K562 (cell line): ENCODE measurements at regions not wholly inside any gene's neighbourhood (a gene's known extent, or its start where the extent isn't known, plus 50 kb on each side); places are given as distances from the start of the nearest gene placed in this dataset.

Source experiments
- ATAC-seq: fragments of 200-7000 bp; cut with Tn5 transposase; 3 replicates; pipeline ENCODE4 v1.9.1; 2020; ENCODE audit warnings: moderate library complexity
- BruUV-seq: library from RNA; stranded (reverse); fragments of 400-500 nt; replicated peaks from 2 replicates; lab custom pipeline; 2021; lab: Mats Ljungman, UMichigan
- CTCF ChIA-PET: fragments of 300-600 bp; formaldehyde crosslinking; extraction: SDS; loops from one replicate; lab custom pipeline; 2021; ENCODE audit warnings: low intra/inter-chr PET ratio; lab: Yijun Ruan, JAX
- POLR2A ChIA-PET: fragments of 300-600, 350-650 bp; sonication (Branson Sonifier 250); formaldehyde crosslinking; extraction: SDS; loops from one replicate; lab custom pipeline; 2021; ENCODE audit warnings: antibody characterized with exemption, inconsistent platforms; lab: Yijun Ruan, JAX
- DNase-seq, 4 experiments: peaks; one replicate each; pipeline versions ENCODE4 v3.0.0 to v3.0.0-alpha.2; 2011 to 2018; ENCODE audit warnings: low spot score in 3 of 4, mixed read lengths in 3 of 4; ENCODE audit errors: extremely low read depth in 1 of 4
- FAIRE-seq: peaks from 2 replicates; lab custom pipeline; 2011; peaks lifted over from hg19 to GRCh38; lab: Jason Lieb, UNC
- H2AFZ ChIP-seq: 2 replicates; pipeline ENCODE4 v1.6.0; 2011; ENCODE audit warnings: low read depth, low read length, control low read depth, inconsistent platforms
- H3K27ac ChIP-seq: fragments of 200-600 bp; 3 replicates; pipeline ENCODE4 v1.8.0; 2011; ENCODE audit warnings: low read depth, mild to moderate bottlenecking, control low read depth, inconsistent platforms, low read length, moderate library complexity, mixed read lengths; ENCODE audit errors: extremely low read depth
- H3K27me3 ChIP-seq, 2 experiments: fragments of 300-600 bp in 1 of 2; 2 replicates in 1 of 2; 3 replicates in 1 of 2; pipeline versions ENCODE4 v1.6.0 to v1.8.0; 2011; ENCODE audit warnings: inconsistent platforms in 2 of 2, low read length in 2 of 2, mild to moderate bottlenecking in 1 of 2, mixed read lengths in 1 of 2, moderate library complexity in 1 of 2; ENCODE audit not compliant: control insufficient read depth in 2 of 2, insufficient read depth in 2 of 2
- H3K36me3 ChIP-seq: fragments of 300-600 bp; 3 replicates; pipeline ENCODE4 v1.8.0; 2011; ENCODE audit warnings: mild to moderate bottlenecking, low read length, inconsistent platforms; ENCODE audit not compliant: control insufficient read depth, insufficient read depth
- H3K4me1 ChIP-seq, 2 experiments: fragments of 200-600 bp in 1 of 2; replicated peaks in 1 of 2; 2 replicates in 1 of 2; 3 replicates in 1 of 2; pipeline versions ENCODE4 v1.5.1 to v1.8.0; 2011; ENCODE audit warnings: inconsistent platforms in 2 of 2, low read length in 2 of 2, mild to moderate bottlenecking in 1 of 2, mixed read lengths in 1 of 2, moderate library complexity in 1 of 2; ENCODE audit not compliant: control insufficient read depth in 2 of 2, insufficient read depth in 2 of 2
- H3K4me2 ChIP-seq: 2 replicates; pipeline ENCODE4 v1.6.1; 2011; ENCODE audit warnings: low read length, control low read depth, inconsistent platforms, mixed read lengths; ENCODE audit not compliant: insufficient read depth
- H3K4me3 ChIP-seq: fragments of 200-600 bp; sonication (generic), shearing (Covaris generic); 2 replicates; pipeline ENCODE4 v1.5.1; 2016; ENCODE audit warnings: control low read depth, inconsistent platforms
- H3K79me2 ChIP-seq: fragments of 200-600 bp; 3 replicates; pipeline ENCODE4 v1.8.0; 2011; ENCODE audit warnings: low read length, inconsistent platforms; ENCODE audit not compliant: control insufficient read depth, insufficient read depth
- H3K9ac ChIP-seq, 2 experiments: 2 replicates each; pipeline versions ENCODE4 v1.6.0 to v1.6.1; 2011; ENCODE audit warnings: low read depth in 2 of 2, low read length in 2 of 2, control low read depth in 1 of 2, inconsistent platforms in 1 of 2, mild to moderate bottlenecking in 1 of 2, mixed read lengths in 1 of 2; ENCODE audit not compliant: insufficient read depth in 1 of 2
- H3K9me1 ChIP-seq: one replicate; pipeline ENCODE4 v1.6.0; 2011; ENCODE audit warnings: inconsistent platforms, mild to moderate bottlenecking, low read length, moderate library complexity; ENCODE audit not compliant: control insufficient read depth, insufficient read depth
- H3K9me3 ChIP-seq: replicated peaks from 2 replicates; pipeline ENCODE4 v1.5.1; 2011; ENCODE audit warnings: low read depth, low read length, inconsistent platforms; ENCODE audit not compliant: control insufficient read depth, insufficient read depth
- H4K20me1 ChIP-seq: replicated peaks from 2 replicates; pipeline ENCODE4 v1.6.1; 2011; ENCODE audit warnings: low read length, inconsistent platforms, mixed read lengths; ENCODE audit not compliant: control insufficient read depth, insufficient read depth
- ARHGAP35 ChIP-seq: fragments of 450-650 bp; IDR thresholded peaks from 2 replicates; pipeline ENCODE4 v1.6.1; 2018; ENCODE audit not compliant: partially characterized antibody
- E2F6 ChIP-seq, 2 experiments: IDR thresholded peaks; 2 replicates each; pipeline ENCODE4 v1.6.1; 2011; ENCODE audit warnings: borderline replicate concordance in 1 of 2, control low read depth in 1 of 2, low read depth in 1 of 2, low read length in 1 of 2, mild to moderate bottlenecking in 1 of 2, mixed read lengths in 1 of 2, moderate library complexity in 1 of 2; ENCODE audit not compliant: insufficient read depth in 1 of 2, insufficient read length in 1 of 2, poor library complexity in 1 of 2, severe bottlenecking in 1 of 2; ENCODE audit errors: extremely low read depth in 1 of 2
- FOXJ2 ChIP-seq: fragments of 200-800 bp; sonication (Bioruptor generic); IDR thresholded peaks from 2 replicates; pipeline ENCODE4 v1.6.1; 2016; ENCODE audit warnings: missing genetic modification characterization, missing compliant biosample characterization
- HDAC8 ChIP-seq: fragments of 450-650 bp; IDR thresholded peaks from 2 replicates; pipeline ENCODE4 v1.6.1; 2016; ENCODE audit warnings: mild to moderate bottlenecking, missing genetic modification characterization, moderate library complexity, missing compliant biosample characterization
- NCOA6 ChIP-seq: fragments of 450-650 bp; IDR thresholded peaks from 2 replicates; pipeline ENCODE4 v1.6.1; 2017; ENCODE audit warnings: mild to moderate bottlenecking
- TAF7 ChIP-seq: fragments of 450-650 bp; IDR thresholded peaks from 2 replicates; pipeline ENCODE4 v1.6.1; 2016; ENCODE audit warnings: missing genetic modification characterization, missing compliant biosample characterization
- TCF7 ChIP-seq: sonication (generic); IDR thresholded peaks from 2 replicates; pipeline ENCODE4 v1.6.1; 2016; ENCODE audit warnings: antibody characterized with exemption, borderline replicate concordance
- ZBTB5 ChIP-seq: fragments of 450-650 bp; IDR thresholded peaks from 2 replicates; pipeline ENCODE4 v1.6.1; 2017; ENCODE audit warnings: antibody characterized with exemption
- ZFX ChIP-seq: sonication (generic); formaldehyde crosslinking; IDR thresholded peaks from 2 replicates; pipeline ENCODE4 v1.8.0; 2022; ENCODE audit warnings: mild to moderate bottlenecking, missing genetic modification reagents, moderate library complexity
- ZNF140 ChIP-seq: fragments of 250-450 bp; sonication (Bioruptor Pico); IDR thresholded peaks from 2 replicates; pipeline ENCODE4 v1.8.0; 2021; ENCODE audit warnings: moderate library complexity, mild to moderate bottlenecking, inconsistent platforms
- ZNF232 ChIP-seq: sonication (generic); formaldehyde crosslinking; IDR thresholded peaks from 2 replicates; pipeline ENCODE4 v1.8.0; 2022; ENCODE audit warnings: mild to moderate bottlenecking, missing genetic modification reagents
- ZNF277 ChIP-seq: fragments of 250-450 bp; sonication (Bioruptor Pico); IDR thresholded peaks from 2 replicates; pipeline ENCODE4 v1.8.0; 2022; ENCODE audit warnings: inconsistent platforms, mild to moderate bottlenecking, moderate library complexity, borderline replicate concordance
- ZNF398 ChIP-seq: fragments of 250-450 bp; sonication (Bioruptor Pico); IDR thresholded peaks from 2 replicates; pipeline ENCODE4 v1.8.0; 2021; ENCODE audit warnings: moderate library complexity, mild to moderate bottlenecking, inconsistent platforms
- ZNF551 ChIP-seq: fragments of 250-450 bp; sonication (Bioruptor Pico); IDR thresholded peaks from 2 replicates; pipeline ENCODE4 v1.5.0; 2021; ENCODE audit warnings: mild to moderate bottlenecking, moderate library complexity
- ZZZ3 ChIP-seq: fragments of 450-650 bp; IDR thresholded peaks from 2 replicates; pipeline ENCODE4 v1.6.1; 2016; ENCODE audit warnings: antibody characterized with exemption, mild to moderate bottlenecking, moderate library complexity
- WGBS: fragments of 100-300 bp; shearing (Covaris generic); methylation state at CpG from one replicate; pipeline ENCODE4 v1.1.6; 2016; ENCODE audit warnings: low coverage, mixed read lengths; ENCODE audit not compliant: insufficient coverage; ENCODE audit errors: missing lambda C conversion rate; 5-methylcytosine and 5-hydroxymethylcytosine counted together
- in situ Hi-C: fragments of 300-500 bp; cut with MboI; formaldehyde crosslinking; loops from 4 replicates; pipeline ENCODE4 v1.15.0; 2018; ENCODE audit warnings: inconsistent platforms, mixed read lengths
- intact Hi-C: fragments of 100-400 bp; cut with micrococcal nuclease; formaldehyde crosslinking; loops from 2 replicates; pipeline ENCODE4 v1.14.2; 2022

- no peak for TF ChIP-seq ZFX (CRISPR knock-in tag)
- TF ChIP-seq ZNF398 (CRISPR knock-in tag) = no peak
These were observed 236.0 kb upstream of the DIO3 start (continued) for GRCh38 chr14:101325319-101325718.

- Histone ChIP-seq H3K9me3 (no peaks in the 10 kb centered on the region), H2AFZ (no peak overlapping the region), H3K4me1 (no peaks in the 10 kb centered on the region), H3K27me3 (peaks cover 6 to 36% of the 10 kb centered on the region in 2 experiments; a peak in 4 of 5 replicates), H3K9ac (no peak overlapping the region), H4K20me1 (no peaks in the 10 kb centered on the region), H3K4me2 (no peak overlapping the region), H3K36me3 (no peaks in the 10 kb centered on the region), H3K27ac (no peak overlapping the region), H3K79me2 (no peaks in the 10 kb centered on the region), H3K4me3 (no peak overlapping the region), H3K9me1 (no peaks in the 10 kb centered on the region)
- CTCF ChIA-PET = no interaction called here
- in situ Hi-C loops (no loop called here), intact Hi-C loops (no loop called here)
- 1% methylated on average over 9 of the region's 10 CpGs for WGBS
- DNase-seq (no peak), FAIRE-seq (no peak), ATAC-seq (no peak)
- POLR2A ChIA-PET = interaction anchor here (0.7 kb wide), 1 partner anchor 85 kb away, joined by 3 read pairs; no protein-coding TSS in a partner anchor
- no TSS peak for BruUV-seq
- TF ChIP-seq ZNF277 (CRISPR knock-in tag) (no peak), ARHGAP35 (no peak), NCOA6 (no peak), TCF7 (no peak), ZNF140 (CRISPR knock-in tag) (no peak), ZZZ3 (no peak), E2F6 (IDR thresholded peaks at IDR 0.05; ENCODE audit: borderline replicate concordance in 1 of 2, extremely low read depth in 1 of 2, insufficient read depth in 1 of 2, insufficient read length in 1 of 2, low read depth in 1 of 2, low read length in 1 of 2, poor library complexity in 1 of 2, severe bottlenecking in 1 of 2) (no peak), TAF7 (tag) (no peak), ZBTB5 (no peak), HDAC8 (tag) (no peak), ZNF232 (no peak), ZNF551 (no peak), FOXJ2 (no peak)
These were observed 232.8 kb upstream of the DIO3 start for GRCh38 chr14:101328412-101329028.
